ENCODE measurements at regions not wholly inside any gene's neighbourhood (a gene's known extent, or its start where the extent isn't known, plus 50 kb on each side); places are given as distances from the start of the nearest gene placed in this dataset.
"Not testable (repeated sequence)": the region's sequence is repeated elsewhere in the genome, so short reads cannot be mapped to it uniquely, and the experiment has no call there.

DNA sequence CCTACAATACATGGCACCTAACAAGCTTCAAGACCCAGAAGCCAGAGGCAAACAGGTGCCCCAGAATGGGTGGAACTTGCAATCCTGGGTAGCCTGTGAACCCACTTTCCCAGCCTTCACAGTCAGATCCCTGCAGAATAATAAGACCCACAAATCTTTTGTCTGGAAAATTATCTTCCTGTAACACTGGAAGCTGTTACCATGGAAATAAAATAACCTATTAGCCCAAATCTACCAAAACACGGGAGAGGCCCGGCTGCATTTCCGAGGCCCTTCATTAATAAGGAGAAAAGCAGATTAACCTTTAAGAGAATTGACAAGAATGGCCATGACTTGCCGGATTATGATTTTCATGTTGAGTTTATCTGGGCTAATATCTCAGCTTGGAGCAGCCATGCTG lies 256.1 kb upstream of the PROK2 start:
- no peak for DNase-seq (ENCODE audit: low spot score)
- Mint-ChIP-seq H3K36me3 (ENCODE audit: low read depth) (peaks cover 2% of the 10 kb centered on the region), H3K4me3 (no peak overlapping the region), H3K27ac (no peak overlapping the region), H3K27me3 (ENCODE audit: low read depth) (peaks cover 7% of the 10 kb centered on the region), H3K4me1 (ENCODE audit: low read depth) (no peaks in the 10 kb centered on the region), H3K9me3 (peaks cover 5% of the 10 kb centered on the region)

DNA sequence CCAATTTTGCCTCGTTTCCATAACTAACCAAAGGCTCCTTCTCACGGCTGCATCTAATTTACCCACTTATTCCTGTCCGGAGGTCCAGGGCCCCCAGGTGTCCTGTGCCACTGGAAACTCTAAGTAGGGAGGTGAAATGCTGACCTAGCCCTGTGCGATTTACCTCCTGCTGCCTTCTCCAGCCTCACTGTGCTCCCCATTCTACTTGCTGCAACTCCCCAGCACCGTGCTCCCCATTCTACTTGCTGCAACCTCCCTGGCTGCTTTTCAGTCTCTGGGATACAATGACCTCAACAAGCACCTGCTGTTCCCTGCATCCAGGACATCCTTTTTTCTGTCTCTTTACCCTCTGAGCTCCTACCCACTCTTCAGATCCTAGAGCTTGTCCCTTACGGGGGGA lies 254.7 kb upstream of the PROK2 start:
- H3K27me3 Mint-ChIP-seq (ENCODE audit: low read depth): peaks cover 7% of the 10 kb centered on the region
- no peak overlapping the region for H3K27ac Mint-ChIP-seq
- H3K4me1 Mint-ChIP-seq (ENCODE audit: low read depth): no peaks in the 10 kb centered on the region
- peaks cover 5% of the 10 kb centered on the region for H3K9me3 Mint-ChIP-seq
- no peak overlapping the region for H3K4me3 Mint-ChIP-seq
- H3K36me3 Mint-ChIP-seq (ENCODE audit: low read depth): peaks cover 2% of the 10 kb centered on the region
- no peak for DNase-seq (ENCODE audit: low spot score)

DNA sequence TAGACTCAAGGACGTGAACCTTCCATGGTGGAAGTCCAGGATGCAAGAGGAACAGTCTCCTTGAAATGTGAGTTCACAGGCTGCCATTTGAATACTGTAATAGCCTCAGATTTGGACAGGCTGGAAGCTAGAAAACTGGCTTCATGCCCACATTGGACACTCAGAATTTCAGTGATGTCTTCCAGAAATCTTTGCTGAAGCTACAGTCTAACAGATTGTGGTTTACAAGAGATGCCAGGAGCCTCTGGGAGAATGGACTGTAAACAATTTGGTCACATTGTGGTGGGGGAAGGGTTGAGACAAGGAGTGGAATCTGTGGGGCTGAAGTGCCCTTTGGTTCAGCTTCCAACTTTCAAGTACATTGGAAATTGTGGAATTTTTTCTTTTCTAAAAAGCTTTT lies 252.0 kb upstream of the PROK2 start:
- Mint-ChIP-seq H3K27me3 (ENCODE audit: low read depth) (peaks cover 7% of the 10 kb centered on the region), H3K9me3 (peaks cover 5% of the 10 kb centered on the region), H3K27ac (no peak overlapping the region), H3K4me3 (no peak overlapping the region), H3K36me3 (ENCODE audit: low read depth) (peaks cover 2% of the 10 kb centered on the region), H3K4me1 (ENCODE audit: low read depth) (peaks cover 4% of the 10 kb centered on the region)
- DNase-seq (ENCODE audit: low spot score): no peak

DNA sequence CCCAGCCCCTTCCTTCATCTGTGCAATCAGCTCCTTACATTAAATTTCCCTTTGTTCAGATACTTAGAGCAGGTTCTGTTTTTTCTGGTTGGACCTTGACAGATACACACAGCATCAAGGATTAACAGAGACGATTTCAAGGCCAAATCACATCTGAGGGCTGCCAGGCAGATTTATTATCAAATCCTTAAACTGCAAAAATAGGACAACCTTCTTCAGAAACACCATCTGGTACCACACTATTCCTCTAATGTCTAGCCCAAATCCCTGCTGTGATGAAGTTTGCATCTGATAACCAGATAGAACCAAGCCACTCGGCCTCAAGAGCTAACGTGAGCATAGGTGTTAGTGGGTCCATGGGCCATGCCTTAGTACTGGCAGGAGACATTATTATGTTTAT lies 250.7 kb upstream of the PROK2 start:
- Mint-ChIP-seq H3K4me3 (no peak overlapping the region), H3K27ac (no peak overlapping the region), H3K36me3 (ENCODE audit: low read depth) (peaks cover 2% of the 10 kb centered on the region), H3K9me3 (peaks cover 5% of the 10 kb centered on the region), H3K27me3 (ENCODE audit: low read depth) (peaks cover 7% of the 10 kb centered on the region), H3K4me1 (ENCODE audit: low read depth) (peaks cover 8% of the 10 kb centered on the region)
- DNase-seq (ENCODE audit: low spot score): no peak

DNA sequence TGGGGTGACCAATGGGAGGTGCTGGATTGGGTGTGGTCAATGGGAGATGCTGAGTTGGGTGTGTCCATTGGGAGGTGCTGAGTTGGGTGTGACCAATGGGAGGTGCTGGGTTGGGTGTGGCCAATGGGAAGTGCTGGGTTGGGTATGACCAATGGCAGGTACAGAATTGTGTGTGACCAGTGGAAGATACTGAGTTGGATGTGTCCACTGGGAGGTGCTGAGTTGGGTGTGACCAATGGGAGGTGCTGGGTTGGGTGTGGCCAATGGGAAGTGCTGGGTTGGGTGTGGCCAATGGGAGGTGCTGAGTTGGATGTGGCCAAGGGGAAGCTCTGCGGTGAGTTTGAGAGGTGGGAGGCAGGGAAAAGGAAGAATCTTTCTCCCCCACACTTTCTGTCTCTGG lies 250.0 kb upstream of the PROK2 start:
- no peak for DNase-seq (ENCODE audit: low spot score)
- Mint-ChIP-seq H3K9me3 (peaks cover 5% of the 10 kb centered on the region), H3K36me3 (ENCODE audit: low read depth) (peaks cover 2% of the 10 kb centered on the region), H3K27ac (no peak overlapping the region), H3K4me1 (ENCODE audit: low read depth) (peaks cover 8% of the 10 kb centered on the region), H3K4me3 (no peak overlapping the region), H3K27me3 (ENCODE audit: low read depth) (peaks cover 7% of the 10 kb centered on the region)

DNA sequence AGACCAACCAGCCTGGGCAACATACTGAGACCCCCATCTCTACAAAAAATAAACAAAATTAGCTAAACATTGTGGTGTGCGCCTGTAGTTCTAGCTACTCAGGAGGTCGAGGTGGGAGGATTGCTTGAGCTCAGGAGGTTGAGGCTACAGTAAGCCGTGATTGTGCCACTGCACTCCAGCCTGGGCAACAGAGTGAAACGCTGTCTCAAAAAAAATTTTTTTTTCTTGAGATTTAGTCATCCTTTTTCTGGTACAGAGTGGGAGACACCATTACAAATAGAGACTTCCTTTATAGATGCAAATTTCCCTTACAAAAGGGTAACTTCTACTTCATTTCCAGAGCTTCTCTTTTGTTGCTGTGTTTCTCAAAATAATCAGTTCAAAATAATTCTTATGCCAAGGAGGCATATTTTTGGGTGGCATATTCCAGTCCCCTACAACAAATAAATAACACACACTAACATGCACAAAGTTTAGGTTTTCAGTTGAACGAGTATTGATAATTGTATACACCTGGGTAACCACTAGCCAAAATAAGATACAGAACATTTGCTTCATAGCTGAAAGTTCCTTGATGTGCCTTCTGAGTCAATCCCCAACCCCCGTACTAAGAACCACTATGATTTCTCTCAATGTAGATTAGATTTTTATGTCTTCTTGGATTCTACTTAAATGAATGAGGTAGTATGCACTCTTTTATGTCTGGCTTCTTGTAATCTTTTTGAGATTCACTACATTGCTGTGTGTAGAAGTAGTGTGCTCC lies 248.9 kb upstream of the PROK2 start:
- peaks cover 8% of the 10 kb centered on the region for H3K4me1 Mint-ChIP-seq (ENCODE audit: low read depth)
- H3K27ac Mint-ChIP-seq: no peak overlapping the region
- H3K36me3 Mint-ChIP-seq (ENCODE audit: low read depth): peaks cover 2% of the 10 kb centered on the region
- DNase-seq (ENCODE audit: low spot score): no peak
- H3K4me3 Mint-ChIP-seq: no peak overlapping the region
- peaks cover 7% of the 10 kb centered on the region for H3K27me3 Mint-ChIP-seq (ENCODE audit: low read depth)
- peaks cover 5% of the 10 kb centered on the region for H3K9me3 Mint-ChIP-seq

DNA sequence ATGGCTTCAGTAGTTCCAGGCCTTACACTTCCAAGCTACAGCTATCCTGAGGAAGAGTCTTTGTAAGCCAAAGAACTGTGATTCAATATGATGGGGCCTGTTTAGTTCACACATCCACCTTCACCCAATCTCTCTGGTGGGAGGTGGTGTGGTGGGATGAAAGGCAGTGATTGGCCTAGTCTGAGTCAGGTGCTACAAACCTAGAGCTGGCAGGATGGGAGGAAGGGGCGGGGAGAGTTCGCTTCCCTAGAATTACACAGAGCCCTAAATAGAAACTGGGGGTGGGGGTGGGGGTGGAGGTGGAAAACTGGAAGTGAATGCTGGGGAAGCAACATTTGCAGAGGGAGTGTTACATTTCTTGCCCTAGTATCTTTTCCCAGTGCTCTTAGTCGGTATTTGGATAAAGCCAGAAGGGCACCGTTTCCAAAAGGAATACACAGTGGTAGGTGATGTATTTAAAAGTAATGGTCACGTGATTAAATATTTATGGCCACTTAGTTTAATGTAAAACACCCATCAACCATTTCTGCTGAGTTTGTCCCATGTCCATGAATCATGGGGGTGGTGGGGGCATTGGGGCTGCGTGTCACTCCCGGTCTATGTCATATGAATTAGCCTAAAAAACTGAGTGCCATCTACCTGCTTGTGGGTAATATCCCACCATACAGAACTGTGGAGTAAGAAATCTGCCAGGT lies 247.6 kb upstream of the PROK2 start:
- H3K4me3 Mint-ChIP-seq: no peak overlapping the region
- H3K36me3 Mint-ChIP-seq (ENCODE audit: low read depth): peaks cover 2% of the 10 kb centered on the region
- H3K9me3 Mint-ChIP-seq: peaks cover 4% of the 10 kb centered on the region
- peaks cover 8% of the 10 kb centered on the region for H3K4me1 Mint-ChIP-seq (ENCODE audit: low read depth)
- no peak for DNase-seq (ENCODE audit: low spot score)
- H3K27ac Mint-ChIP-seq: no peak overlapping the region
- H3K27me3 Mint-ChIP-seq (ENCODE audit: low read depth): peaks cover 3% of the 10 kb centered on the region

DNA sequence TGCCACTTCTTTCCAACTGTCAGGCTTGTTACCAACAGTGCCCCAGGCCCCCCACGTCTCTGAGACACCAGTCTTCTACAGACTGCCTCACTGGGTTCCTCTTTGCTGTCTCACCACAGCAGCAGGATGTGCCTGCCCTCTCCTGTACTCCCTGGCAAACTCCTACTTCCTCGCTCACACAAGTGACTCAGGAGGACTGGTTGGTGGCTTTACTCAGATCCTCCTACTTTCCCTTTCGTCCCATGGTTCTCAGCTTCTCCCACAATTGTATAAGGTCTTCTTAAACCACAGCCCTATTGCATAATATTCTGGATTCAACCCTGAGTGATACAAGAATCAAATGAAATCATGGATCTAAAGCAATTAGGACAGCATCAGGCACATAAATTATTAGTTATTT lies 246.6 kb upstream of the PROK2 start:
- Mint-ChIP-seq H3K27me3 (ENCODE audit: low read depth) (no peaks in the 10 kb centered on the region), H3K36me3 (ENCODE audit: low read depth) (no peaks in the 10 kb centered on the region), H3K4me1 (ENCODE audit: low read depth) (peaks cover 8% of the 10 kb centered on the region), H3K27ac (no peak overlapping the region), H3K9me3 (no peaks in the 10 kb centered on the region), H3K4me3 (no peak overlapping the region)
- DNase-seq (ENCODE audit: low spot score): no peak

DNA sequence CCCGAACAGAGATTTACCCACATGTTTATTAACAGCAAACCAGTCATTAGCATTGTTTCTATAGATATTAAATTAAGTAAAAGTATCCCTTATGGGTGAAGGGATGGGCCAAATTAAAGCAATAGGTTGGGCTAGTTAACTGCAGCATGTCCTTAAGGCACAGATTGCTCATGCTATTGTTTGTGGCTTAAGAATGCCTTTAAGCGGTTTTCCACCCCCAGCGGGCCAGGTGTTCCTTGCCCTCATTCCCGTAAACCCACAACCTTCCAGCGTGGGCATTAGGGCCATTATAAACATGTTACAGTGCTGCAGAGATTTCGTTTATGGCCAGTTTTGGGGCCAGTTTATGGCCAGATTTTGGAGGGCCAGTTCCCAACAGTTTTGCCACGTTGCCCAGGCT lies 245.3 kb upstream of the PROK2 start:
- not testable (repeated sequence) for H3K4me3 Mint-ChIP-seq; H3K27me3 Mint-ChIP-seq (ENCODE audit: low read depth); H3K36me3 Mint-ChIP-seq (ENCODE audit: low read depth); H3K4me1 Mint-ChIP-seq (ENCODE audit: low read depth); H3K27ac Mint-ChIP-seq; H3K9me3 Mint-ChIP-seq; DNase-seq (ENCODE audit: low spot score)

DNA sequence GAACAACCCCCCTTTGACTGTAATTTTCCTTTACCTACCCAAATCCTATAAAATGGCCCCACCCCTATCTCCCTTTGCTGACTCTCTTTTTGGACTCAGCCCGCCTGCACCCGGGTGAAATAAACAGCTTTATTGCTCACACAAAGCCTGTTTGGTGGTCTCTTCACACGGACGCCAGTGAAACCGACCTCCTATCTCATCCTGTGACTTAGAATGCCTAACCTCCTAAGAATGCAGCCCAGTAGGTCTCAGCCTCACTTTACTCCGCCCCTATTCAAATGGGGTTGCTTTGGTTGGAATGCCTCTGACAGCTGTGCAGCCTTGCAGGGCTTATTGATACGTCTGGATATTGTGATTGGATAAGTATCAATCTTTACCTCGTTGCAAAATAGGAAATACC lies 243.8 kb upstream of the PROK2 start:
- H3K36me3 Mint-ChIP-seq (ENCODE audit: low read depth); DNase-seq (ENCODE audit: low spot score); H3K27ac Mint-ChIP-seq; H3K27me3 Mint-ChIP-seq (ENCODE audit: low read depth); H3K4me1 Mint-ChIP-seq (ENCODE audit: low read depth); H3K9me3 Mint-ChIP-seq; H3K4me3 Mint-ChIP-seq: not testable (repeated sequence)

DNA sequence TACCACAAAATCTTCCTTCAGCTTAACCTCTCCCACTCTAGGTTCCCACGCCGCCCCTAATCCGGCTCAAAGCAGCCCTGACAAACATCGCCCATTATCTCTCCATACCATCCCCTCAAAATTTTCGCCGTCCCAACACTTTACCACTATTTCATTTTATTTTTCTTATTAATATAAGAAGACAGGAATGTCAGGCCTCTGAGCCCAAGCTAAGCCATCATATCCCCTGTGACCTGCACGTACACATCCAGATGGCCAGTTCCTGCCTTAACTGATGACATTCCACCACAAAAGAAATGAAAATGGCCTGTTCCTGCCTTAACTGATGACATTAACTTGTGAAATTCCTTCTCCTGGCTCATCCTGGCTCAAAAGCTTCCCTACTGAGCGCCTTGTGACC lies 243.4 kb upstream of the PROK2 start:
- not testable (repeated sequence) for H3K4me1 Mint-ChIP-seq (ENCODE audit: low read depth); H3K36me3 Mint-ChIP-seq (ENCODE audit: low read depth); DNase-seq (ENCODE audit: low spot score); H3K27me3 Mint-ChIP-seq (ENCODE audit: low read depth); H3K27ac Mint-ChIP-seq; H3K9me3 Mint-ChIP-seq; H3K4me3 Mint-ChIP-seq

DNA sequence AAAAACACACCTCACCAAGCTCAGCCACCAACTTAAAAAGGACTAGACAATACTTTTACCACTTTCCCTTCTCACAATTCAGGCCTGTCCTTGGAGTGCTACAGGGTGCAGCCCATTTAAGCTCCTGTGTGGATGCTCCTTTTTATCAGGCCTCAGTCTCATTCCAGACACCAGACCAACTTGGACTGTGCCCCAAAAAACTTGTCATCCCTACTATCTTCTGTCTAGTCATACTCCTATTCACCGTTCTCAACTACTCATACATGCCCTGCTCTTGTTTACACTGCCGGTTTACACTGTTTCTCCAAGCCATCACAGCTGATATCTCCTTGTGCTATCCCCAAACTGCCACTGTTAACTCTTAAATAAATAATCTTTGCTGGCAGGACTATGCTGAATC lies 242.8 kb upstream of the PROK2 start:
- H3K36me3 Mint-ChIP-seq (ENCODE audit: low read depth); H3K4me3 Mint-ChIP-seq; H3K9me3 Mint-ChIP-seq; DNase-seq (ENCODE audit: low spot score); H3K4me1 Mint-ChIP-seq (ENCODE audit: low read depth); H3K27me3 Mint-ChIP-seq (ENCODE audit: low read depth); H3K27ac Mint-ChIP-seq: not testable (repeated sequence)

DNA sequence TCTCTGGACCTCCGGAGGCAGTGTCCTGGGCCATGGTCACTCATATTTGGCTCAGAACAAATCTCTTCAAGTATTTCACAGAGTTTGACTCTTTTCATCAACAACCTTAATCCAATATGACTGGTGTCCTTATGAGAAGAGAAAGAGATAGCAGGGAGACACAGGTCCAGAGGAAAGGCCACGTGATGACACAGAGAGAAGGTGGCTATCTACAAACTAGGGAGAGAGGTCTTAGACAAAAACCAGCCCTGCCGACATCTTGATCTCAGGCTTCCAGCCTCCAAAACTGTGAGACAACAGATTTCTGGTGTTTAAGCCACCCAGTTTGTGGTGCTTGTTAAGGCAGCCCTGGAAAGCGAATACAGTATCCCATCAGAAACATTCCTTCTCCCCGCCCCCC lies 237.1 kb upstream of the PROK2 start:
- no peaks in the 10 kb centered on the region for H3K36me3 Mint-ChIP-seq (ENCODE audit: low read depth)
- no peak overlapping the region for H3K27ac Mint-ChIP-seq
- H3K27me3 Mint-ChIP-seq (ENCODE audit: low read depth): no peaks in the 10 kb centered on the region
- peaks cover 1% of the 10 kb centered on the region for H3K4me1 Mint-ChIP-seq (ENCODE audit: low read depth)
- no peak for DNase-seq (ENCODE audit: low spot score)
- no peaks in the 10 kb centered on the region for H3K9me3 Mint-ChIP-seq
- H3K4me3 Mint-ChIP-seq: no peak overlapping the region

DNA sequence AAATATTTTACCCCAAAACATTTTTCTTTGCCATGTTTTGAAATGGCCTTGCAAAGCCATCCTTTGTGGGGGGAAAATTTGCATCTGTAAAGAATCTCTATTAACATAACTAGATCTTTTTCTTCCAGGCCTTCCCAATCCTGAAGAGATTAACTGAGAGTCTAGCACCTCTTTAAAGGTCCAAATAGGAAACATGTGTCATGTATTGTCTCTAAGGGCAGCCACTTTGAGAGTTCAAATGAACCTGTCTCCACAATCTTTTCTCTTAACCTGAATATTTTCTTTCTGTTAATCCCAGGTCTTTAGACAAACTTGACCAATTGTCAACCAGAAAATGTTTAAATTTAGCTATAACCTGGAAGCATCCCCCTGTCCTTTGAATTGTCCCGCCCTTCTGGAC lies 236.6 kb upstream of the PROK2 start:
- Mint-ChIP-seq H3K4me1 (ENCODE audit: low read depth) (peaks cover 1% of the 10 kb centered on the region), H3K9me3 (no peaks in the 10 kb centered on the region), H3K27ac (no peak overlapping the region), H3K36me3 (ENCODE audit: low read depth) (no peaks in the 10 kb centered on the region), H3K27me3 (ENCODE audit: low read depth) (no peaks in the 10 kb centered on the region), H3K4me3 (no peak overlapping the region)
- no peak for DNase-seq (ENCODE audit: low spot score)
